ENCODE measurements at regions not wholly inside any gene's neighbourhood (a gene's known extent, or its start where the extent isn't known, plus 50 kb on each side); places are given as distances from the start of the nearest gene placed in this dataset.
"Not testable (repeated sequence)": the region's sequence is repeated elsewhere in the genome, so short reads cannot be mapped to it uniquely, and the experiment has no call there.

GRCh38 chr5:122620768-122621167 lies 154.1 kb upstream of the SNX2 start:
- TF ChIP-seq EZH2 (IDR thresholded peaks at IDR 0.05; ENCODE audit: borderline replicate concordance, low read depth, low read length, severe bottlenecking); CTCF (IDR thresholded peaks at IDR 0.05; ENCODE audit: extremely low read depth in 1 of 2, insufficient read depth in 1 of 2, low read depth in 1 of 2, low read length in 2 of 2); MAX (IDR thresholded peaks at IDR 0.05; ENCODE audit: insufficient read depth, insufficient read length); POLR2A (IDR thresholded peaks at IDR 0.05; ENCODE audit: low read depth, low read length); JUN (IDR thresholded peaks at IDR 0.05; ENCODE audit: borderline replicate concordance, insufficient read depth, insufficient read length, low read depth); POLR2AphosphoS5 (IDR thresholded peaks at IDR 0.05; ENCODE audit: insufficient read depth, low read depth, low read length); FOS (IDR thresholded peaks at IDR 0.05; ENCODE audit: borderline replicate concordance, insufficient read depth, low read length); GATA2 (IDR thresholded peaks at IDR 0.05; ENCODE audit: insufficient read depth, insufficient read length, low read depth, low read length): not testable (repeated sequence)
